ENCODE measurements at regions not wholly inside any gene's neighbourhood (a gene's known extent, or its start where the extent isn't known, plus 50 kb on each side); places are given as distances from the start of the nearest gene placed in this dataset.

DNA sequence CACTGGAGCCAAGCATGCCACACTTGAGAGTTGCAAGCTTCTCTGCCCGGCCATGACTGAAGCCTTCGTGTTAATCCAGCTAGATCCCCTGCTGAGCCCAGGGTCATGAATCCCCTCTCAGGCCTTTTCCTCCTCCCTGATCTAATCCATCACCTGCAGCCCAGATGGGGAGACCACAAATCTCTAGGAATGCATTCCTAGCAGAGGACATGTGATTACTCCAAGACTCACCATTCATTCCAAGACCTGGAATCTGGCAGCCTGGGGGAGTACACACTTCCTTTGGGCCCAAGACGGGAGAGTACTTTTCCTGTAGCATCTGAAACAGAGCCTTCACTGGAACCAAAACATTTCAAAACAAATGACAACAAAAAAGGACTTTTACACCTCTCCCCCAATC, 269.3 kb upstream of the NFIA start:
- peaks cover 10% of the 10 kb centered on the region for H3K9me3 Mint-ChIP-seq
- H3K4me1 Mint-ChIP-seq: peaks cover 33% of the 10 kb centered on the region
- TF ChIP-seq, protein P1, sequence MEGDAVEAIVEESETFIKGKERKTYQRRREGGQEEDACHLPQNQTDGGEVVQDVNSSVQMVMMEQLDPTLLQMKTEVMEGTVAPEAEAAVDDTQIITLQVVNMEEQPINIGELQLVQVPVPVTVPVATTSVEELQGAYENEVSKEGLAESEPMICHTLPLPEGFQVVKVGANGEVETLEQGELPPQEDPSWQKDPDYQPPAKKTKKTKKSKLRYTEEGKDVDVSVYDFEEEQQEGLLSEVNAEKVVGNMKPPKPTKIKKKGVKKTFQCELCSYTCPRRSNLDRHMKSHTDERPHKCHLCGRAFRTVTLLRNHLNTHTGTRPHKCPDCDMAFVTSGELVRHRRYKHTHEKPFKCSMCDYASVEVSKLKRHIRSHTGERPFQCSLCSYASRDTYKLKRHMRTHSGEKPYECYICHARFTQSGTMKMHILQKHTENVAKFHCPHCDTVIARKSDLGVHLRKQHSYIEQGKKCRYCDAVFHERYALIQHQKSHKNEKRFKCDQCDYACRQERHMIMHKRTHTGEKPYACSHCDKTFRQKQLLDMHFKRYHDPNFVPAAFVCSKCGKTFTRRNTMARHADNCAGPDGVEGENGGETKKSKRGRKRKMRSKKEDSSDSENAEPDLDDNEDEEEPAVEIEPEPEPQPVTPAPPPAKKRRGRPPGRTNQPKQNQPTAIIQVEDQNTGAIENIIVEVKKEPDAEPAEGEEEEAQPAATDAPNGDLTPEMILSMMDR (conservative IDR thresholded peaks at IDR 0.05): no peak
- no peaks in the 10 kb centered on the region for H3K27me3 Mint-ChIP-seq (ENCODE audit: low read depth)
- H3K4me3 Mint-ChIP-seq: no peak overlapping the region
- no peak overlapping the region for H3K27ac Mint-ChIP-seq (ENCODE audit: unreplicated experiment)
- H3K36me3 Mint-ChIP-seq (ENCODE audit: low read depth): peaks cover 11% of the 10 kb centered on the region
- DNase-seq (ENCODE audit: low read depth, low spot score): no peak

DNA sequence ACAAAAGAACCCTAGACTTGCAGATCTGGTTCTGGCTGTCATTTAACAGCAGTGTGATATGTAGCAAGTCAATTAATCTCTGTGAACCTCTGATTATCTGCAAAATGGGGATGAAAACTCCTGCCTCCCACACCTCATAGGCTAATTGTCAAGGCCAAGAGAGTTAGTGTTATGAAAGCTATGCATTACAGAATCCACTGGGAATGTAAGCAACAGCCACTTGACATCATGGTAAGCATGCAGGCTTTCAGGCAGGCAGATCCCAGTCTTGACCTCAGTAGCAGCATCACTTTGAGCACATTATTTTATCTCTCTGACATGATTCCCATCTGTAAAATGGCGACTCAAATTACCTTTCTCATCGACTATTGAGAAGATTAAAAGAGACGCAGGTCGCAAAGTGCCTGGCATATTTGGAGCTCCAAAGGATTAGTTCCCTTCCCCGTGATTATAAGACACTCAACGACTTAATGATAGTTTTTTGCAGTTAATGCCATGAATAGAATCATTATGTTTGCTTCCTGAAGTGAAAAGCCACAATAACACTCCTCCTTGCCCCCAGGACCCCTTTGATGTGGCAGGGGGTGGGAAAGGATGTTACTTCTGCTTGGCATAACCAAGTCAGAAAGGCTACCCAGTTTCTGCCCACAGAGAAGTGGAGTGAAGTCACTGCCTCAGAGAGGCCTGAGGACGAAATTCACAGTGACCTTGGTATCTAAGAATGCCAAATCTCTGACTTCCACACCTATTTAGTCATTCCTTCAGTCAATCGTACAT, 273.0 kb upstream of the NFIA start:
- H3K4me1 Mint-ChIP-seq: peaks cover 33% of the 10 kb centered on the region
- TF ChIP-seq, protein P1 (conservative IDR thresholded peaks at IDR 0.05): no peak
- no peaks in the 10 kb centered on the region for H3K27me3 Mint-ChIP-seq (ENCODE audit: low read depth)
- peaks cover 20% of the 10 kb centered on the region for H3K9me3 Mint-ChIP-seq
- DNase-seq (ENCODE audit: low read depth, low spot score): no peak
- H3K4me3 Mint-ChIP-seq: no peak overlapping the region
- H3K27ac Mint-ChIP-seq (ENCODE audit: unreplicated experiment): no peak overlapping the region
- peaks cover 24% of the 10 kb centered on the region for H3K36me3 Mint-ChIP-seq (ENCODE audit: low read depth)

DNA sequence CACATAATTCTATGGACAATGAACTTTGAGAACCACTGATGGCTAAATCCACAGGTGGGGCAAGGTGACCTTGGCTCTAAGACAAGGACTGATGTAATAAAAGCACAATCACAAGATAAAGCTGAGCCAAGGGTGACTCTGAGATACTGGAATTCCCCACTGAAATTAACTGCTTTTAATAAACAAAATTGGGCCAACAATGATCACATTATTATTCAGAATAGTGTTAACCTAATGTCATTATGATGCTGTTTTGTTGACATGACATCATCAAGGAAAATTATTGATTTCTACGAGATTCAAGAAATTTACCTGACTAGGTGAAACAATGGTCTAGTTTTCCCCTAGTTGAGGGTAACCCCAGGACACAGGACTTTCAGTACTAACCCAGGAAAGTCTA, 273.7 kb upstream of the NFIA start:
- H3K36me3 Mint-ChIP-seq (ENCODE audit: low read depth): peaks cover 24% of the 10 kb centered on the region
- H3K4me1 Mint-ChIP-seq: peaks cover 29% of the 10 kb centered on the region
- peaks cover 20% of the 10 kb centered on the region for H3K9me3 Mint-ChIP-seq
- H3K27ac Mint-ChIP-seq (ENCODE audit: unreplicated experiment): no peak overlapping the region
- no peak for DNase-seq (ENCODE audit: low read depth, low spot score)
- no peak overlapping the region for H3K4me3 Mint-ChIP-seq
- TF ChIP-seq, protein P1 (conservative IDR thresholded peaks at IDR 0.05): no peak
- no peaks in the 10 kb centered on the region for H3K27me3 Mint-ChIP-seq (ENCODE audit: low read depth)

DNA sequence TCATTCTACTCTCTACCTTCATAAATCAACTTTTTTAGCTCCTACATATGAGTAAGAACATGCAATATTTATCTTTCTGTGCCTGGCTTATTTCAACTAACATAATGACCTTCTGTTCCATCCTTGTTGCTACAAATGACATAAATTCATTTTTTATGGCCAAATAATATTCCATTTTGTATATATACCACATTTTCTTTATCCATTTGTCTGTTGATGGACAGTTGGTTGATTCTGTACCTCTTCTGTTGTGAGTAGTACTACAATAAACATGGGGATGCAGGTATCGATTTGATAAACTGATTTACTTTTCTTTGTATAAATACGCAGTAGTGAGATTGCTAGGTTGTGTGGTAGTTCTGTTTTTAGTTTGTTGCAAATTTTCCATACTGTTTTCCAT, 279.5 kb upstream of the NFIA start:
- H3K27me3 Mint-ChIP-seq (ENCODE audit: low read depth): no peaks in the 10 kb centered on the region
- peaks cover 15% of the 10 kb centered on the region for H3K36me3 Mint-ChIP-seq (ENCODE audit: low read depth)
- H3K4me3 Mint-ChIP-seq: no peak overlapping the region
- no peak for DNase-seq (ENCODE audit: low read depth, low spot score)
- TF ChIP-seq, protein P1 (conservative IDR thresholded peaks at IDR 0.05): no peak
- H3K4me1 Mint-ChIP-seq: peaks cover 9% of the 10 kb centered on the region
- H3K9me3 Mint-ChIP-seq: peaks cover 11% of the 10 kb centered on the region
- no peak overlapping the region for H3K27ac Mint-ChIP-seq (ENCODE audit: unreplicated experiment)

DNA sequence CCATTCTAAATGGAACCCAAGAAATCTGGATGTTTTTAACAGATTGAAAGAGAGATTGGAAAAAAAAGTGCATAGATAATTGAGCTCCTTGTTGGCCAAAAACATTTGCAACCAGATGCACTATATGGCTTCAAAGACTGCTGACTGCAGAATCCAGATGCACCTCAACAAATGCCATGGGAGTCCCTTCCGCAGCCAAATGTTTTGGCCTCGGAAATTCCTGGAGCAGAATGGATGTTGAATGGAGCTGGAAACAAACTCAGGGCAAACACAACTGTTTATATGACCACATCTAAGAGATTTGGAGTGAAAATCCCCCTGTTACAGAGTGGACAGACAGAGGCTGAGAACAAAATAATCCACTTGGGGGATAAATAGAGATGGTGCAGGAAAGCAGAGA, 285.0 kb upstream of the NFIA start:
- H3K27me3 Mint-ChIP-seq (ENCODE audit: low read depth): no peaks in the 10 kb centered on the region
- TF ChIP-seq, protein P1 (conservative IDR thresholded peaks at IDR 0.05): no peak
- H3K4me3 Mint-ChIP-seq: no peak overlapping the region
- H3K9me3 Mint-ChIP-seq: no peaks in the 10 kb centered on the region
- H3K36me3 Mint-ChIP-seq (ENCODE audit: low read depth): no peaks in the 10 kb centered on the region
- no peak overlapping the region for H3K27ac Mint-ChIP-seq (ENCODE audit: unreplicated experiment)
- H3K4me1 Mint-ChIP-seq: peaks cover 9% of the 10 kb centered on the region
- DNase-seq (ENCODE audit: low read depth, low spot score): no peak
